Stimulated activated memory B cell treated with anti-CD40 and anti-IgM and Interleukin-4, amounts not matched to agents 10 μg/mL and 1 μg/mL and 100 μg/mL, for 72 hours (primary cell): ENCODE measurements at regions not wholly inside any gene's neighbourhood (a gene's known extent, or its start where the extent isn't known, plus 50 kb on each side); places are given as distances from the start of the nearest gene placed in this dataset.

Source experiments
- ATAC-seq: fragments of 150-1000 bp; cut with Tn5 transposase; 2 replicates; pipeline ENCODE4 v1.10.0; 2021
- H3K27ac Mint-ChIP-seq: one replicate; pipeline ENCODE4 v1.8.0; 2022; ENCODE audit warnings: mild to moderate bottlenecking, mixed read lengths
- H3K27me3 Mint-ChIP-seq: one replicate; pipeline ENCODE4 v1.8.0; 2022; ENCODE audit warnings: mixed read lengths
- H3K36me3 Mint-ChIP-seq: one replicate; pipeline ENCODE4 v1.8.0; 2022; ENCODE audit warnings: mixed read lengths
- H3K4me1 Mint-ChIP-seq: one replicate; pipeline ENCODE4 v1.8.0; 2022; ENCODE audit warnings: mixed read lengths
- H3K4me3 Mint-ChIP-seq: one replicate; pipeline ENCODE4 v1.8.0; 2022; ENCODE audit warnings: mild to moderate bottlenecking, moderate library complexity, mixed read lengths
- H3K9me3 Mint-ChIP-seq: one replicate; pipeline ENCODE4 v1.8.0; 2022; ENCODE audit warnings: mixed read lengths

GRCh38 chr18:3388323-3388722 is 61.6 kb upstream of the TGIF1 start:
- Mint-ChIP-seq H3K4me3 (no peak overlapping the region), H3K27ac (no peak overlapping the region), H3K4me1 (peaks cover 16% of the 10 kb centered on the region), H3K9me3 (peaks cover 6% of the 10 kb centered on the region), H3K27me3 (no peaks in the 10 kb centered on the region), H3K36me3 (no peaks in the 10 kb centered on the region)
- ATAC-seq = no peak

GRCh38 chr18:3388980-3389379 is 61.0 kb upstream of the TGIF1 start:
- ATAC-seq = no peak
- Mint-ChIP-seq H3K27ac (no peak overlapping the region), H3K4me3 (no peak overlapping the region), H3K36me3 (no peaks in the 10 kb centered on the region), H3K27me3 (no peaks in the 10 kb centered on the region), H3K9me3 (peaks cover 9% of the 10 kb centered on the region), H3K4me1 (peaks cover 16% of the 10 kb centered on the region)

- no peak for ATAC-seq
- H3K4me3 Mint-ChIP-seq = no peak overlapping the region
- H3K4me1 Mint-ChIP-seq = peaks cover 6% of the 10 kb centered on the region
- H3K36me3 Mint-ChIP-seq = peaks cover 3% of the 10 kb centered on the region
- H3K9me3 Mint-ChIP-seq = peaks cover 10% of the 10 kb centered on the region
- no peaks in the 10 kb centered on the region for H3K27me3 Mint-ChIP-seq
- H3K27ac Mint-ChIP-seq = no peak overlapping the region
These were observed 60.0 kb upstream of the TGIF1 start for GRCh38 chr18:3389977-3390376.

DNA sequence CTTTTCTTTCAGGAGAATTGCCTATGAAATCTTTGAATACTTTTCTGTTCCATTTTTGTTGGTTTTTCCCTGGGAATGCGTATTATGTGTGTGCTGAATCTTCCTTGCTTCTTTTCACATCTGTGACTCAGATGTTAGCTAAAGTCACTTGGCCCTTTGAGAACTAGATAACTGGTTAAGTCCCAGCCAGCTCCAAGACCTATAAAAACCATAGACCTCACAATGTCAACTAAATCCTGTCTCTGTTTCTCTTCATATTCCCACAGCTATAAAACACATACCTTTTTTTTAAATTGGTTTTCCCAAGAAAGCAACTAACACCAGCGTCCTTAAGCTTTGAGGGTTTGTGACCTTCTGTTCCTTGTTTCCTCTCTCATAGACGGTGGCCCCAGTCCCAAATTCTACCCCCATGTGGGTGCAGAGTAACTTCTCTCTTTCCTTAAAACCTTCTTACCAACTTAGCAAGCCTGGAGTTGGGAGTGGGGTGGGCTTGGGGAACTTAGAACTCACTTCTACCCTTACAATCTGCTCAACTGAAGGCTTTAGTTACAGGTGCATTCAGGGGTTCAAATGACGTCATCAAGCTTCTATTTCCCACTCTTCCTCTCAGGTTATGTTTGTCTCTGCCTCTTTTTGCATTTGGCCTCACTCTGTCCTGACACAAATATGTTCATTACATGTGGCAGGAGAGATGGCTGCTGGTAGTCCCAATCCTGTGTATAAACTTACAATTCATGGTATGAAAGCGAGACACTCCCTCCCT is 58.1 kb upstream of the TGIF1 start:
- H3K27ac Mint-ChIP-seq = no peak overlapping the region
- no peak for ATAC-seq
- peaks cover 14% of the 10 kb centered on the region for H3K9me3 Mint-ChIP-seq
- H3K4me1 Mint-ChIP-seq = no peaks in the 10 kb centered on the region
- no peaks in the 10 kb centered on the region for H3K27me3 Mint-ChIP-seq
- H3K36me3 Mint-ChIP-seq = peaks cover 6% of the 10 kb centered on the region
- H3K4me3 Mint-ChIP-seq = no peak overlapping the region

DNA sequence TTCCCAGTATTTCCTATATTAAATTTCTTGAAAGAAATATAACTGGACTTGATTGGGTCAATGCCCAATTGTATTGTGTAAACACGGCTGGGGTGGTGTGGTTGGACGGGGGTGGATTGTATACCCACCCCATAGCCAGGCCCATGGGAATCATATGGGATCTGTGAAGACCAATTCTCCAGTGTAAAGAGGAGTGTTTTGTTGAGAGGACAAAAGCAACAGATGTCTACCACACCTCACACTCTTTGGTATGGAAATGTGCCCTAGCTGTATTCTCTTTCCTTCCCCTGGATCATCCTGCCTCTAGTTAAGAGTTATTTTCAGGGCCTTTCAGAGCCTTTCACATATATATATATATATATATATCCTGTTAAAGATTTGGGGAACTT is 57.5 kb upstream of the TGIF1 start:
- Mint-ChIP-seq H3K27me3 (no peaks in the 10 kb centered on the region), H3K36me3 (peaks cover 6% of the 10 kb centered on the region), H3K9me3 (peaks cover 14% of the 10 kb centered on the region), H3K4me3 (no peak overlapping the region), H3K4me1 (no peaks in the 10 kb centered on the region), H3K27ac (no peak overlapping the region)
- no peak for ATAC-seq

DNA sequence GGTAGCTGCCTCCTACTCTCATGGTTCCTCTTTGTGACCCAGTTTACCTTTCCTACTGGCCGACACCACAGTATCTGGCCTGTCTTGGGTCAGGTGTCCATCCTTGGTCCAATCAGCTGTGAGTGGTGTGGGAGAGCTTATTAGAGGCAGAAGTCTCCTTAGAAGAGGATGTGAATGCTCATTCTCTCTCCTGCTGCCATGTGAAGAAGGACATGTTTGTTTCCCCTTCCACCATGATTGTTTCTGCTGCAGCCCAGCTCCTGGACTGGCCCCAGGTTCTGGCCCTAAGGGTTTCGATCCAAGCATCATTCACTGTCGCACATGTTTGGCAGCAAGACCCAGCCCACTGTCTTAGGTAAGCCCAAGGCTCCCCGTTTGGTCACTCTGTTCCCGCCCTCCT is 55.3 kb upstream of the TGIF1 start:
- Mint-ChIP-seq H3K27me3 (no peaks in the 10 kb centered on the region), H3K27ac (no peak overlapping the region), H3K36me3 (peaks cover 6% of the 10 kb centered on the region), H3K4me3 (no peak overlapping the region), H3K4me1 (peaks cover 5% of the 10 kb centered on the region), H3K9me3 (peaks cover 14% of the 10 kb centered on the region)
- ATAC-seq = no peak

DNA sequence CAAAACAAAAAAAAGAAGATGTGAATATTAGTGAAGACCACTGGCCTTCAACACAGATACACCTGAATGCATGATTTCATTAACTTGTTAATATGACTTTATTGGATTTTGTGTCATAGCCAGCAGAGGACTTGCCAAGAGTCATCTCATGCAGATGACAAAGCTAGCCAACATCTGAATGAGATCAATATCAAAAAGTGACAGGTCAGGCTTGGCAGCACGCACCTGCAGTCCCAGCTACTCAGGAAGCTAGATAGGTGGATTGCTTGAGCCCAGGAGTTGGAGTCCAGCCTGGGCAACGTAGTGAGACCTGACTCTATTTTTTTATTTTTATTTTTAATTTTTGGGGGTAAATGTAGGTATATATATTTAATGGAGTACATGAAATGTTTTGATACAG is 54.5 kb upstream of the TGIF1 start:
- Mint-ChIP-seq H3K36me3 (peaks cover 6% of the 10 kb centered on the region), H3K27ac (no peak overlapping the region), H3K4me3 (no peak overlapping the region), H3K9me3 (peaks cover 9% of the 10 kb centered on the region), H3K4me1 (peaks cover 13% of the 10 kb centered on the region), H3K27me3 (no peaks in the 10 kb centered on the region)
- no peak for ATAC-seq

- Mint-ChIP-seq H3K4me1 (peaks cover 31% of the 10 kb centered on the region), H3K27ac (peak overlapping the region; percentile 25), H3K9me3 (peaks cover 8% of the 10 kb centered on the region), H3K27me3 (no peaks in the 10 kb centered on the region), H3K36me3 (peaks cover 6% of the 10 kb centered on the region), H3K4me3 (no peak overlapping the region)
- no peak for ATAC-seq
These were observed 52.8 kb upstream of the TGIF1 start for GRCh38 chr18:3397031-3397750.

DNA sequence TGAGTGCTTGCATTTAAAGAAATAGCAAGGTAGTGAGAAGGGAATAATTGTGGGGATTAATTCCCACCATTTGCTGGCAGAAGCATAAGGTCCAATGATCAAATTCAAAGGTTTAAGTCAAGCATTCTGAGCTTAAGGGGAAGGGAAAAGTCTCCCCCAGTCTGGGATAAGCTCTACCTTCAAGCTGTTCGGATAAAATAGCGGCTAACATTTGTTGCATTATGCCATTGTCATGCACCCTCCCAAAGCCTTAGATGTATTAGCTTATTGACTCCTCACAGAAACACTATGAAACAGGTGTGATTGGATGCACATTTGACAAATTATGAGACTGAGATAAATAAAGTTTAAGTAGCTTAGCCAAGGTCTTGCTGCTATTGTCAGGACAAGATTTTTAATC is 52.2 kb upstream of the TGIF1 start:
- Mint-ChIP-seq H3K9me3 (peaks cover 8% of the 10 kb centered on the region), H3K27me3 (no peaks in the 10 kb centered on the region), H3K4me3 (no peak overlapping the region), H3K27ac (no peak overlapping the region), H3K4me1 (peaks cover 32% of the 10 kb centered on the region), H3K36me3 (peaks cover 6% of the 10 kb centered on the region)
- no peak for ATAC-seq
